Head of caudate nucleus (tissue), 42 donors: ENCODE measurements at regions not wholly inside any gene's neighbourhood (a gene's known extent, or its start where the extent isn't known, plus 50 kb on each side); places are given as distances from the start of the nearest gene placed in this dataset.

ENCODE experiments used
- DNase-seq, 42 donors: peaks; one replicate each; pipeline versions ENCODE4 v3.0.0 to v3.0.0-alpha.2; 2020 to 2021; ENCODE audit warnings: mixed read lengths in 7 of 42
- intact Hi-C: fragments of 100-400 bp; cut with DNase I; formaldehyde crosslinking; loops from one replicate; pipeline ENCODE4 v1.15.0; 2022

- intact Hi-C loops, result no loop called here
- peak in 34 of 42 donors; percentile 2 to 84 (median 41) for DNase-seq
Measured at GRCh38 chr11:18878211-18878610, 61.0 kb downstream of the MRGPRX1 start.

GRCh38 chr11:18865951-18866350 is 73.3 kb downstream of the MRGPRX1 start:
- no peak for DNase-seq
- intact Hi-C loops, result no loop called here

DNA sequence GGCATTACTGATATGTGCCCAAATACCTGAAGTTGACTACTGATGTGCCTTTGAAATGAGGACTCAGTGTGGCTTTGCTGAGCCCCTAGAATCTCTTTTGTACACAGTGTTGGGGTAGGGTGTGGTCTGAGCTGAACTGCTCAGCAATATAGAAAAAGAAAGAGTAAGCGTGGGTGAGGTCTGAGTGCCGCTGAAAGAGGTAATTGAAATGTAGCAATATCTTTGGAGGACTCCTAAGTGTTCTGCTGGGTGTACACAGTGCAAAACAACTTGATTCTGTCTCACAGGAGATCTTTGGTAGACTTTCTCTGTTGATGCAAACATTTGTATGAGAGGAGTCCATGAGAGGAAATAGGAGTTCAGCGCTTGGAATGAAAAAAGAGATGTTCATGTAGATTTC is 73.7 kb upstream of the PTPN5 start:
- no peak for DNase-seq
- intact Hi-C loops, result no loop called here

- intact Hi-C loops, result no loop called here
- peak in 8 of 42 donors; percentile 2 to 45 (median 26) for DNase-seq
Measured at GRCh38 chr11:18853086-18853720, 61.6 kb upstream of the PTPN5 start.

DNA sequence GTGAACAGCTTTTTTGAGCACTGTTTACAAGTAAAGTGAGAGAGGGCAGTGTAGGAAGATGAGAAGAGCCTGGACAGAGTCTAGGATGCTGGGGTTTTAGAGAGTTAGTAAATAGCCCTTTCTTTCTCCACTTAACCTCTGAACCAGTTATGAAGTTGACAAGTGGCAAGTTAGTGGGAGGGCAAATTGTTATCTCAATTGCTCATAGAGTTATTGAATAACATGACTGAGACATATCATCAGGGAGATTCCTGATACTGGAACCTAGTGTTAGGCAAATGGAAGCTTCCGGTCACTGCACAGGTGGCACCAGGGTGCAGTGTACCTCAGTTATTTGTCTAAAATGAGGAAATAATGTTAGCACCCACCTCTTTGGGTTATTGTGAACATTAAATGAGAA is 57.8 kb upstream of the PTPN5 start:
- no peak for DNase-seq
- intact Hi-C loops, result no loop called here

GRCh38 chr11:18844753-18845367 is 53.3 kb upstream of the PTPN5 start:
- intact Hi-C loops, result no loop called here
- DNase-seq, result peak in 4 of 42 donors; percentile 15 to 42 (median 16)
